HG02973 (cell line): ENCODE measurements at regions not wholly inside any gene's neighbourhood (a gene's known extent, or its start where the extent isn't known, plus 50 kb on each side); places are given as distances from the start of the nearest gene placed in this dataset.
"Not testable (repeated sequence)": the region's sequence is repeated elsewhere in the genome, so short reads cannot be mapped to it uniquely, and the experiment has no call there.

Experiments
- ATAC-seq: cut with Tn5 transposase; IDR thresholded peaks from one replicate; pipeline ENCODE4 v1.9.1; 2021; ENCODE audit warnings: moderate library complexity; ENCODE audit not compliant: unreplicated experiment

GRCh38 chr5:50588471-50588870 is 78.0 kb upstream of the PARP8 start:
- ATAC-seq: not testable (repeated sequence)

- ATAC-seq: not testable (repeated sequence)
Measured at GRCh38 chr5:50590444-50591189, 75.8 kb upstream of the PARP8 start.

DNA sequence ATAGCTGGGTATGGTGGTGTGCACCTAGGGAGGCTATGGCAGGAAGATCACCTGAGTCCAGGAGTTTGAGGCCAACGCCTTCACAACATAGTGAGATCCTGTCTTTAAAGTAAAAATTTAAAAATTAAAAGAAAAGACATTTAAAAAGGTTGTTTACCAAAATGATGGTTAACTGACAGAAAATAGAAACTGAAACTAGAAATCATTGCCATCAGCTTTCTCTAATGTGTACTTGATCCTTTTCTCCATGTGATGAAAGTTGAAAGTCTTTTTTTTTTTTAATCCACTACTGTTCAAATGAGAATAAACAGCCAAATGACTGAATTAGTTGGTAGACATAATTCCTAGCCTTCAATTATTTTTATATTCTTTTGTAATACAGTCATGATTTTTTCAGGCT is 75.1 kb upstream of the PARP8 start:
- ATAC-seq: not testable (repeated sequence)

GRCh38 chr5:50593681-50594080 is 72.8 kb upstream of the PARP8 start:
- no peak for ATAC-seq

DNA sequence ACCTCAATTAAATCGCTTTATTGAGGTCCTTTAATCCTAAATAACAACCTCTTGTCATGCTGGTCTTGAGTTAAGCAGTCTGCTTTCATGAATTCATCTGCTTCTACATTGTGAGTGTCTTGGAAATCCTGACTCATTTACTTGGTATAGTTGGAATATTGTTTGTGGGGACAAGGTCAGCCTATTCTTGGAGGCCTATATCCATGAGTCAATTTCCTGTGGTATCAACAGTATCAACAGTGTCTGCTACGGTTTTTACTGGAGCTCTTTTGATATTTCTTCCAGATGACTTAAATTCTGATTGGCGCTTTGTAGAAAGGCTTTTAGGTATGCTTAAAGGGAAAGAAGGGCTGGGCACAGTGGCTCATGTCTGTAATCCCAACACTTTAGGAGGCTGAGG is 71.2 kb upstream of the PARP8 start:
- ATAC-seq: no peak

DNA sequence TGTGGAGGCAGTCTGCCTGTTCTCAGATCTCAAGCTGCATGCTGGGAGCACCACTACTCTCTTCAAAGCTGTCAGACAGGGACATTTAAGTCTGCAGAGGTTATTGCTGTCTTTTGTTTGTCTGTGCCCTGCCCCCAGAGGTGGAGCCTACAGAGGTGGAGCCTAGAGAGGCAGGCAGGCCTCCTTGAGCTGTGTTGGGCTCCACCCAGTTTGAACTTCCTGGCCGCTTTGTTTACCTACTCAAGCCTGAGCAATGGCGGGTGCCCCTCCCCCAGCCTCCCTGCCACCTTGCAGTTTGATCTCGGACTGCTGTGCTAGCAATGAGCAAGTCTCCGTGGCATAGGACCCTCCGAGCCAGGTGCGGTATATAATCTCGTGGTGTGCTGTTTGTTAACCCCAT is 64.9 kb upstream of the PARP8 start:
- ATAC-seq: not testable (repeated sequence)

DNA sequence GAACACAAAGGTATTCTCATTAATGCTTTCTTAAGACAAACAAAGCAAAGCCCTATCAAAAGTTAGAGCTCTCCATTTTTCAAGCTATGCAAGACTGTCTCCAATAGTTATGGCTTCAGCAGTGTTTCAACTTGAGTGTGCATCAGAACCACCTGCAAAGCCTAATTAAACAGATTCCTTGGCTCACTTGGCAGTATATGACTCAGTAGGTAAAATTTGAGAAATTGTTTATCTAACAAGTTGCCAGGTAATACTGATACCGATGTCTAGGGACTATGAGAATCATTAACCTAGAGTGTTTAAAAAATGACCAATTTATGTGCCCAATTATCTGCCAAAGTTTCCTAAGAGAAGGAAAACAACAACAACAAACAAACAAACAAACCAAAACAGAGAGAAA is 60.3 kb upstream of the PARP8 start:
- ATAC-seq: no peak

GRCh38 chr5:50607456-50607855 is 59.0 kb upstream of the PARP8 start:
- ATAC-seq: not testable (repeated sequence)

- ATAC-seq: not testable (repeated sequence)
Measured at GRCh38 chr5:50607953-50608705, 58.3 kb upstream of the PARP8 start.

- ATAC-seq: not testable (repeated sequence)
Measured at GRCh38 chr5:50613057-50613456, 53.4 kb upstream of the PARP8 start.
